ENCODE measurements at regions not wholly inside any gene's neighbourhood (a gene's known extent, or its start where the extent isn't known, plus 50 kb on each side); places are given as distances from the start of the nearest gene placed in this dataset.

GRCh38 chr3:146823622-146824021 lies 218.5 kb upstream of the PLSCR5 start:
- ATAC-seq (no peak), FAIRE-seq (no peak), DNase-seq (no peak)
- no peaks in the 10 kb centered on the region for H3K4me1 ChIP-seq
- no peaks in the 10 kb centered on the region for H3K36me3 ChIP-seq
- intact Hi-C loops (cut with DNase I) = no loop called here
- peaks cover 0 to 3% (median 0%) of the 10 kb centered on the region in 4 donors for H3K27me3 ChIP-seq
- H3K4me3 ChIP-seq = no peak overlapping the region
- H3K27ac ChIP-seq = no peak overlapping the region
- WGBS, 2 donors = 40 to 58% methylated on average over 1 of the region's 1 CpG
- no peaks in the 10 kb centered on the region for H3K9me3 ChIP-seq
- TF ChIP-seq, protein P1, sequence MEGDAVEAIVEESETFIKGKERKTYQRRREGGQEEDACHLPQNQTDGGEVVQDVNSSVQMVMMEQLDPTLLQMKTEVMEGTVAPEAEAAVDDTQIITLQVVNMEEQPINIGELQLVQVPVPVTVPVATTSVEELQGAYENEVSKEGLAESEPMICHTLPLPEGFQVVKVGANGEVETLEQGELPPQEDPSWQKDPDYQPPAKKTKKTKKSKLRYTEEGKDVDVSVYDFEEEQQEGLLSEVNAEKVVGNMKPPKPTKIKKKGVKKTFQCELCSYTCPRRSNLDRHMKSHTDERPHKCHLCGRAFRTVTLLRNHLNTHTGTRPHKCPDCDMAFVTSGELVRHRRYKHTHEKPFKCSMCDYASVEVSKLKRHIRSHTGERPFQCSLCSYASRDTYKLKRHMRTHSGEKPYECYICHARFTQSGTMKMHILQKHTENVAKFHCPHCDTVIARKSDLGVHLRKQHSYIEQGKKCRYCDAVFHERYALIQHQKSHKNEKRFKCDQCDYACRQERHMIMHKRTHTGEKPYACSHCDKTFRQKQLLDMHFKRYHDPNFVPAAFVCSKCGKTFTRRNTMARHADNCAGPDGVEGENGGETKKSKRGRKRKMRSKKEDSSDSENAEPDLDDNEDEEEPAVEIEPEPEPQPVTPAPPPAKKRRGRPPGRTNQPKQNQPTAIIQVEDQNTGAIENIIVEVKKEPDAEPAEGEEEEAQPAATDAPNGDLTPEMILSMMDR (IDR thresholded peaks at IDR 0.05) = no peak

GRCh38 chr3:146818866-146819265 lies 213.7 kb upstream of the PLSCR5 start:
- no peak for ATAC-seq
- TF ChIP-seq, protein P1 (IDR thresholded peaks at IDR 0.05) = no peak
- H3K4me1 ChIP-seq = no peaks in the 10 kb centered on the region
- no peak overlapping the region for H3K4me3 ChIP-seq
- FAIRE-seq = no peak
- no peak for DNase-seq
- 72 to 73% methylated on average over 3 of the region's 3 CpGs for WGBS, 2 donors
- no peak overlapping the region for H3K27ac ChIP-seq
- H3K27me3 ChIP-seq = peaks cover 0 to 5% (median 1%) of the 10 kb centered on the region in 4 donors
- no peaks in the 10 kb centered on the region for H3K36me3 ChIP-seq
- intact Hi-C loops (cut with DNase I) = loop anchor here in 1 of 3 donors (5.0 kb wide), 1 partner anchor 373 kb away; no protein-coding TSS in a partner anchor
- H3K9me3 ChIP-seq = no peaks in the 10 kb centered on the region

DNA sequence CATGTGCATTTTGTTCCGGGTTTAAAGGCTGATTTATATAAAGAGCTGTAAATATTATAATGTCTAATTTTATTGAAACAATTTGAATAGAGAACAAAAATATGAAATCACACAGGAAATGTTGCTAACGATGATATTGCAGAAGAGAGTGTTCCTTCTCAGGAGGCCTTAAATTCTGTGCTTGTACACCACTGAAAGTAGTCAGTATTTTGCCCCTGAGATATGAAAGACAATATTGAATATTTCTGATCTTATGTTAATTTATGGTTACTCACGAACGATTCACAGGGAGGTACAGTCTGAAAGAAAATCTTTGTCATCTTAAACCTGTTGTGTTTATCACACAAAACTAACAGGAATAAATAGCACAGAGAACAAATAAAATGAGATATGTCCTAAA lies 213.2 kb upstream of the PLSCR5 start:
- FAIRE-seq (no peak), ATAC-seq (no peak), DNase-seq (no peak)
- TF ChIP-seq, protein P1 (IDR thresholded peaks at IDR 0.05) = no peak
- H3K9me3 ChIP-seq = no peaks in the 10 kb centered on the region
- 53 to 58% methylated on average over 4 of the region's 4 CpGs for WGBS, 2 donors
- no peaks in the 10 kb centered on the region for H3K36me3 ChIP-seq
- H3K4me3 ChIP-seq = no peak overlapping the region
- intact Hi-C loops (cut with DNase I) = loop anchor here in 1 of 3 donors (5.0 kb wide), 1 partner anchor 374 kb away; no protein-coding TSS in a partner anchor
- H3K27ac ChIP-seq = no peak overlapping the region
- peaks cover 0 to 5% (median 1%) of the 10 kb centered on the region in 4 donors for H3K27me3 ChIP-seq
- no peaks in the 10 kb centered on the region for H3K4me1 ChIP-seq

- TF ChIP-seq, protein P1 (IDR thresholded peaks at IDR 0.05) = no peak
- Histone ChIP-seq H3K27ac (no peak overlapping the region), H3K9me3 (no peaks in the 10 kb centered on the region), H3K4me1 (no peaks in the 10 kb centered on the region), H3K4me3 (no peak overlapping the region), H3K36me3 (no peaks in the 10 kb centered on the region), H3K27me3 (peaks cover 0 to 5% (median 1%) of the 10 kb centered on the region in 4 donors)
- DNase-seq (no peak), ATAC-seq (peak in 1 of 4 donors; percentile 56), FAIRE-seq (no peak)
- 23 to 25% methylated on average over 2 of the region's 2 CpGs for WGBS, 2 donors
- intact Hi-C loops (cut with DNase I) = loop anchor here in 1 of 3 donors (5.0 kb wide), 1 partner anchor 375 kb away; no protein-coding TSS in a partner anchor
Observed at GRCh38 chr3:146817704-146818103, 212.6 kb upstream of the PLSCR5 start.

DNA sequence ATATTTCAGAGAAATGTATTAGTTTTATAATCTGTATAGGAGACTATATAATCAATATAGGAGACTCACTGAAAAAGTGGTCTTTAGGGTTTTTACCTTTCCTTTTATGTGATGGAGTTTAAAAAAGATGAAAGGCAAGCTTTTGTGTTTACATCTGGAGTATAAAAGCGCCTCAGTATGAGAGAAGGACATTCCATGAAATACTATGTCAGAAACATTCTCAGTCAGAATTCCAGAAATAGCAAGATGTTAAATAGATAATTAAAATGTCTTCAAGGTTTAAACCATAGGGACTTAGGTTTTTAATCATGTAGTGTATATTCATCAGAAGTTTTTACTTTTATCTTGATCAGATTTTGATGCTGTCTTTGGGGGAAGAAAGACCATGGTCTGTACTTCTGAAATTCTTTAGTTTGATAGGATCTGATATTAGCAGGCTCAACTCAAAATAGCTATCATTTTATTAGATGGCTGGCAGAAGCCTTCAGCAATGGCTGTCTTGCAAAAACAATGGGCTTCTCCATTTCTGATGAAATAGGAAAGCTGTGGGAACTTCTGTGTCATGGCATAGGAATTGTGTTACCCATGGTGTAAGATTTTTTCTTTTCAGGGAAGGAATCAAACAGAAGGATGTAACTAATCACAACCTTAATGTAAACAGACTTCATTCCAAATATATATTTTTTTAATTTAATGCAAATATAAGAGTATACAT lies 209.6 kb upstream of the PLSCR5 start:
- H3K36me3 ChIP-seq = no peaks in the 10 kb centered on the region
- intact Hi-C loops (cut with DNase I) = loop anchor here in 1 of 3 donors (5.0 kb wide), 1 partner anchor 378 kb away; no protein-coding TSS in a partner anchor
- H3K27ac ChIP-seq = no peak overlapping the region
- no peak for FAIRE-seq
- DNase-seq = no peak
- H3K4me1 ChIP-seq = no peaks in the 10 kb centered on the region
- WGBS, 2 donors = 78 to 81% methylated on average over 1 of the region's 1 CpG
- H3K9me3 ChIP-seq = no peaks in the 10 kb centered on the region
- TF ChIP-seq, protein P1 (IDR thresholded peaks at IDR 0.05) = no peak
- peaks cover 0 to 5% (median 1%) of the 10 kb centered on the region in 4 donors for H3K27me3 ChIP-seq
- no peak overlapping the region for H3K4me3 ChIP-seq
- no peak for ATAC-seq
